A204.1 (cell line): ENCODE measurements at regions not wholly inside any gene's neighbourhood (a gene's known extent, or its start where the extent isn't known, plus 50 kb on each side); places are given as distances from the start of the nearest gene placed in this dataset.

Source experiments
- FAIRE-seq: peaks from 2 replicates; lab custom pipeline; 2012; peaks lifted over from hg19 to GRCh38; lab: Jason Lieb, UNC

- no peak for FAIRE-seq
Observed at GRCh38 chr3:124410471-124410870, 319.8 kb upstream of the UMPS start.

- no peak for FAIRE-seq
Observed at GRCh38 chr3:124411728-124412127, 318.5 kb upstream of the UMPS start.

GRCh38 chr3:124412644-124413043, 317.6 kb upstream of the UMPS start:
- FAIRE-seq, result no peak

GRCh38 chr3:124413393-124413792, 316.9 kb upstream of the UMPS start:
- no peak for FAIRE-seq

- no peak for FAIRE-seq
Observed at GRCh38 chr3:124413989-124414598, 316.2 kb upstream of the UMPS start.

GRCh38 chr3:124415446-124415960, 314.7 kb upstream of the UMPS start:
- FAIRE-seq, result no peak

GRCh38 chr3:124419303-124419702, 310.9 kb upstream of the UMPS start:
- FAIRE-seq, result no peak

GRCh38 chr3:124420392-124420791, 309.9 kb upstream of the UMPS start:
- no peak for FAIRE-seq

GRCh38 chr3:124422805-124423204, 307.4 kb upstream of the UMPS start:
- no peak for FAIRE-seq

- FAIRE-seq, result no peak
Observed at GRCh38 chr3:124424396-124424795, 305.9 kb upstream of the UMPS start.

GRCh38 chr3:124425972-124426371, 304.3 kb upstream of the UMPS start:
- FAIRE-seq, result no peak

GRCh38 chr3:124428372-124429128, 301.7 kb upstream of the UMPS start:
- no peak for FAIRE-seq

- FAIRE-seq, result no peak
Observed at GRCh38 chr3:124429129-124429815, 301.0 kb upstream of the UMPS start.

GRCh38 chr3:124431331-124431994, 298.8 kb upstream of the UMPS start:
- FAIRE-seq, result no peak

GRCh38 chr3:124434176-124434575, 296.1 kb upstream of the UMPS start:
- FAIRE-seq, result no peak

- no peak for FAIRE-seq
Observed at GRCh38 chr3:124435467-124435866, 294.8 kb upstream of the UMPS start.

- FAIRE-seq, result no peak
Observed at GRCh38 chr3:124438813-124439212, 291.4 kb upstream of the UMPS start.

GRCh38 chr3:124439603-124440002, 290.6 kb upstream of the UMPS start:
- no peak for FAIRE-seq

- FAIRE-seq, result no peak
Observed at GRCh38 chr3:124441766-124442165, 288.5 kb upstream of the UMPS start.

- FAIRE-seq, result no peak
Observed at GRCh38 chr3:124442463-124442862, 287.8 kb upstream of the UMPS start.

- FAIRE-seq, result no peak
Observed at GRCh38 chr3:124443446-124443845, 286.8 kb upstream of the UMPS start.

- no peak for FAIRE-seq
Observed at GRCh38 chr3:124444075-124444474, 286.2 kb upstream of the UMPS start.

GRCh38 chr3:124444896-124445295, 285.4 kb upstream of the UMPS start:
- FAIRE-seq, result no peak
